Epithelial cell of prostate (primary cell): ENCODE measurements at regions not wholly inside any gene's neighbourhood (a gene's known extent, or its start where the extent isn't known, plus 50 kb on each side); places are given as distances from the start of the nearest gene placed in this dataset.
"Not testable (repeated sequence)": the region's sequence is repeated elsewhere in the genome, so short reads cannot be mapped to it uniquely, and the experiment has no call there.

Experiments used
- DNase-seq: peaks from one replicate; pipeline ENCODE4 v3.0.0-alpha.2; 2011; ENCODE audit warnings: low read depth, low spot score
- H3K27ac ChIP-seq: fragments of 450-650 bp; 2 replicates; pipeline ENCODE4 v1.5.1; 2017; ENCODE audit warnings: mild to moderate bottlenecking

GRCh38 chr1:177444997-177445746 lies 274.4 kb downstream of the BRINP2 start:
- DNase-seq = no peak
- H3K27ac ChIP-seq = no peak overlapping the region

DNA sequence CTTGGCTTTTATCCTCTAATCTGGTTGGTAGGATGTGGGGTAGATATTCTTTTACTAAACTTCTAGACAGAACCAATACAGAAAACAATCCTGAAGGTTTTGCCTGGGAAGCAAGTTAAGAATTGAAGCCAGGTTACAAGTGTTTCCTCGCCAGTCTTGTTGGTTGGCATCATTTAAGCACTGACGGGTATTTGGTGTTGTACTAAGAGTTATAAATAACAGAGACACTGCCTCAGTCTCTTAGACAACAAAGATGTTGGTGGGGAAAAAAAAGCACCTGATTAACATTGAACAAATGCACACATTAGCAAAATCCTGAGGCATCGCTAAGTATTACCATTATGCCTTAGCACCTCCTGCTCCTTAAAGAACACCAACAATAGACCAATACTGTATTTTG lies 272.2 kb downstream of the BRINP2 start:
- DNase-seq = no peak
- no peak overlapping the region for H3K27ac ChIP-seq

DNA sequence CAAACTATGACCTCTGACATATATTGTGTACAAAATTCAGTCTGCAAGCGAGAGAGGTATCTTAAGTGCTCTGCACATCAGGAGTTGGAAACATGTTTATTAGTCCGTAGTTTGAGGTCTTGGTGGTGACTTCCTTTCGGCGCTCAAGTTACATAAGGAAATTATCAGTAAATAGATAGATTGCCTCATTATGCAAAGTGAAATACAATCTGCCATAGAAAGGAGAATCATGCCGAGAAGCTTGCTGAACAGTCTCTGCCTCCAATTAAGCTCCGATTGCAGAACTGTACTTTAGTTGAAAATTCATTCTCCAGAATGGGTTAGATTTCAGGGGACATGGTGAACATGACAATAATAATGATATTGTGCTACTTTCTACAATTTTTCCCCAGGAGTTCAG lies 271.8 kb downstream of the BRINP2 start:
- no peak for DNase-seq
- no peak overlapping the region for H3K27ac ChIP-seq

GRCh38 chr1:177441281-177441680 lies 270.5 kb downstream of the BRINP2 start:
- no peak for DNase-seq
- H3K27ac ChIP-seq = no peak overlapping the region

- no peak overlapping the region for H3K27ac ChIP-seq
- DNase-seq = no peak
Measured at GRCh38 chr1:177440821-177441220, 270.1 kb downstream of the BRINP2 start.

- no peak for DNase-seq
Measured at GRCh38 chr1:177439301-177439700, 268.5 kb downstream of the BRINP2 start.

GRCh38 chr1:177435364-177435763 lies 264.6 kb downstream of the BRINP2 start:
- no peak for DNase-seq

More at GRCh38 chr1:177439301-177439700, 268.5 kb downstream of the BRINP2 start:
- no peak overlapping the region for H3K27ac ChIP-seq

GRCh38 chr1:177432897-177433296 lies 262.1 kb downstream of the BRINP2 start:
- H3K27ac ChIP-seq = no peak overlapping the region
- no peak for DNase-seq

More at GRCh38 chr1:177435364-177435763, 264.6 kb downstream of the BRINP2 start:
- H3K27ac ChIP-seq = no peak overlapping the region

- H3K27ac ChIP-seq = no peak overlapping the region
- DNase-seq = no peak
Measured at GRCh38 chr1:177431123-177431522, 260.4 kb downstream of the BRINP2 start.

- no peak overlapping the region for H3K27ac ChIP-seq
- no peak for DNase-seq
Measured at GRCh38 chr1:177429234-177429633, 258.5 kb downstream of the BRINP2 start.

GRCh38 chr1:177427811-177428210 lies 257.1 kb downstream of the BRINP2 start:
- DNase-seq = no peak
- no peak overlapping the region for H3K27ac ChIP-seq

GRCh38 chr1:177426497-177426896 lies 255.7 kb downstream of the BRINP2 start:
- DNase-seq = no peak
- H3K27ac ChIP-seq = no peak overlapping the region

GRCh38 chr1:177425199-177425598 lies 254.4 kb downstream of the BRINP2 start:
- DNase-seq = no peak
- H3K27ac ChIP-seq = no peak overlapping the region

- DNase-seq = no peak
Measured at GRCh38 chr1:177424744-177425143, 254.0 kb downstream of the BRINP2 start.

DNA sequence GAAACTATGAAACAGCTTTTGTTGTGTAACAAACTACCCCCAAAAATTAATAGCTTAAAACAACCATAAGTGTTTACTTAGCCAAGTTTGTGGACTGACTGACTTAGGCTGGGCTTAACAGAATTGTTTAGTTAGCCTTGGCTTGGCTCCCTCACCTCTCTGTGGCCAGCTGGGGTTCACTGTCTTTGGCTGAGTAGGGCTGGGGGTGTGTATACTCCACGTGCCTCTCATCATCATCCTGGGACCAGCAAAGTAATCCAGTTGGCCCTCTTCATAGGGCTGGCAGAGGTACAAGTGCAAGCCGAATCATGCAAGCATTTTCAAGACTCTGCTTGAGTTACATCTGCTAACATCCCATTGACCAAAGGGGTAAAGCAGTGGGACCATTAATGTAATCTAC lies 252.3 kb downstream of the BRINP2 start:
- DNase-seq = no peak
- no peak overlapping the region for H3K27ac ChIP-seq

More at GRCh38 chr1:177424744-177425143, 254.0 kb downstream of the BRINP2 start:
- H3K27ac ChIP-seq = no peak overlapping the region

GRCh38 chr1:177413982-177414596 lies 243.3 kb downstream of the BRINP2 start:
- H3K27ac ChIP-seq = no peak overlapping the region
- DNase-seq = no peak

- no peak for DNase-seq
- no peak overlapping the region for H3K27ac ChIP-seq
Measured at GRCh38 chr1:177411381-177411780, 240.6 kb downstream of the BRINP2 start.

DNA sequence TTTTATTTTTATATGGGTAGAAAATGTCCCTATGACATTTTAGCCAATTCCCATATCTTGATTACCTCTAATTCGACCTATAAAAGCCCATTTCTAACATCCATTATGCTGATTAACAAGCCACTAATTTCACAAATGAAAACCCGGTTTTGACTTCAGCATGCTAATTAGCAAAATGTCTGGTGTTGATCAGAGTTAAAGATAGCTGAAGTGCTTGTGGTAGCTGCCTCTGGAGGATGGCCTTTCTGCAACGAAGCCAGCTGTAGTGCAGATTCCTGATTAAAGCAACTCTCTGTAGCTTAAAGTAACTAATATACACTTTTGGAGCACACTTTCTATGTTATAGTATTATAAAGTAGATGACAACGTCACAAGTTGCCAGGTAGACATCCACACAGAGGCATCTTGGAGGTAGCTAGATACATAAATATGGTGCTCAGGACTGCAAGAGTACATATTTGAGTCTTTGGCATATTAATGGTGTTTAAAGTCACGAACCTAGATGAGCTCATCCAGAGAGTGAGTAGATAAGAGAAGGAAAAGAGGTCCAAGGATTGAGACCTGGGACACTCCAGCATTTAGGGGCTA lies 239.5 kb downstream of the BRINP2 start:
- no peak overlapping the region for H3K27ac ChIP-seq
- no peak for DNase-seq

GRCh38 chr1:177406323-177406722 lies 235.6 kb downstream of the BRINP2 start:
- DNase-seq, H3K27ac ChIP-seq: not testable (repeated sequence)

DNA sequence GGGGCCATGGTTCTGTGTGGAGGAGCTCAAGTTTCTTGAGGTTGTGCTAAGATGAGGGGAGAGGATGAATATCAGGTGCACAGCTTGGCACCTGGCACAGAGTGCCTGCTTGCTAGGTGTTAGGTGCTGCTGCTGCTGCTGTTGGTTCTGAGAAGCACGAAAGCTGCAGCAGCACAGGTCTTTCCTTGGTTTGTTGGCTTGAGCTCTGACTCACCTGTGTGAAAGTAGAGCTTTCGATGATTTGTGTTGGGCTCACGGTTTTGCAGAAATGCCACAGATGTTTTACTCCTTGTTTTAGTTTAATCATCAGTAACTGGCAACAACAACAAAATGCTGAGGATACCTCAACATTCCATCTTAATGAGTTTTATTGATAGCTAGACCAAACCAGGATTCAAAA lies 221.6 kb downstream of the BRINP2 start:
- peak; percentile 64 for DNase-seq

More for the DNA sequence above, 221.6 kb downstream of the BRINP2 start:
- no peak overlapping the region for H3K27ac ChIP-seq
